Upper lobe of right lung (tissue), 1 donor: ENCODE measurements at regions not wholly inside any gene's neighbourhood (a gene's known extent, or its start where the extent isn't known, plus 50 kb on each side); places are given as distances from the start of the nearest gene placed in this dataset.
"Not testable (repeated sequence)": the region's sequence is repeated elsewhere in the genome, so short reads cannot be mapped to it uniquely, and the experiment has no call there.

ENCODE experiments used
- ATAC-seq: fragments of 200-7000 bp; cut with Tn5 transposase; one replicate; pipeline ENCODE4 v1.9.1; 2020; ENCODE audit warnings: mild to moderate bottlenecking, moderate library complexity
- DNase-seq: peaks from one replicate; pipeline ENCODE4 v3.0.0-alpha.2; 2020
- H3K27ac ChIP-seq: fragments of 200-600 bp; one replicate; pipeline ENCODE4 v1.8.0; 2022
- H3K27me3 ChIP-seq: fragments of 200-600 bp; one replicate; pipeline ENCODE4 v1.8.0; 2022; ENCODE audit warnings: mild to moderate bottlenecking
- H3K36me3 ChIP-seq: fragments of 200-600 bp; one replicate; pipeline ENCODE4 v1.8.0; 2022
- H3K4me1 ChIP-seq: fragments of 200-600 bp; one replicate; pipeline ENCODE4 v1.8.0; 2022
- H3K4me3 ChIP-seq: fragments of 200-600 bp; one replicate; pipeline ENCODE4 v1.8.0; 2022; ENCODE audit warnings: mild to moderate bottlenecking
- H3K9me3 ChIP-seq: fragments of 200-600 bp; one replicate; pipeline ENCODE4 v1.8.0; 2022
- intact Hi-C: fragments of 100-400 bp; cut with DNase I; formaldehyde crosslinking; loops from one replicate; pipeline ENCODE4 v1.11.0; 2022
- TF ChIP-seq, protein P1 (sequence below): fragments of 200-600 bp; IDR thresholded peaks from one replicate; pipeline ENCODE4 v1.8.0; 2022; ENCODE audit warnings: antibody characterized with exemption
- donor health status: DM: no; HTN: yes; CAD: no; lungs with severe emphysema.

GRCh38 chr5:39758426-39758825 is 333.6 kb upstream of the DAB2 start:
- intact Hi-C loops = no loop called here

GRCh38 chr5:39757131-39757530 is 332.4 kb upstream of the DAB2 start:
- TF ChIP-seq, protein P1, sequence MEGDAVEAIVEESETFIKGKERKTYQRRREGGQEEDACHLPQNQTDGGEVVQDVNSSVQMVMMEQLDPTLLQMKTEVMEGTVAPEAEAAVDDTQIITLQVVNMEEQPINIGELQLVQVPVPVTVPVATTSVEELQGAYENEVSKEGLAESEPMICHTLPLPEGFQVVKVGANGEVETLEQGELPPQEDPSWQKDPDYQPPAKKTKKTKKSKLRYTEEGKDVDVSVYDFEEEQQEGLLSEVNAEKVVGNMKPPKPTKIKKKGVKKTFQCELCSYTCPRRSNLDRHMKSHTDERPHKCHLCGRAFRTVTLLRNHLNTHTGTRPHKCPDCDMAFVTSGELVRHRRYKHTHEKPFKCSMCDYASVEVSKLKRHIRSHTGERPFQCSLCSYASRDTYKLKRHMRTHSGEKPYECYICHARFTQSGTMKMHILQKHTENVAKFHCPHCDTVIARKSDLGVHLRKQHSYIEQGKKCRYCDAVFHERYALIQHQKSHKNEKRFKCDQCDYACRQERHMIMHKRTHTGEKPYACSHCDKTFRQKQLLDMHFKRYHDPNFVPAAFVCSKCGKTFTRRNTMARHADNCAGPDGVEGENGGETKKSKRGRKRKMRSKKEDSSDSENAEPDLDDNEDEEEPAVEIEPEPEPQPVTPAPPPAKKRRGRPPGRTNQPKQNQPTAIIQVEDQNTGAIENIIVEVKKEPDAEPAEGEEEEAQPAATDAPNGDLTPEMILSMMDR = no peak
- Histone ChIP-seq H3K4me3 (no peak overlapping the region), H3K27ac (no peak overlapping the region), H3K27me3 (no peaks in the 10 kb centered on the region), H3K9me3 (no peaks in the 10 kb centered on the region), H3K36me3 (no peaks in the 10 kb centered on the region), H3K4me1 (no peaks in the 10 kb centered on the region)
- ATAC-seq (no peak), DNase-seq (no peak)
- intact Hi-C loops = no loop called here

More at GRCh38 chr5:39758426-39758825, 333.6 kb upstream of the DAB2 start:
- Histone ChIP-seq H3K36me3 (no peaks in the 10 kb centered on the region), H3K27ac (no peak overlapping the region), H3K27me3 (no peaks in the 10 kb centered on the region), H3K9me3 (no peaks in the 10 kb centered on the region), H3K4me1 (no peaks in the 10 kb centered on the region), H3K4me3 (no peak overlapping the region)
- ATAC-seq = no peak
- TF ChIP-seq, protein P1 = no peak
- no peak for DNase-seq

DNA sequence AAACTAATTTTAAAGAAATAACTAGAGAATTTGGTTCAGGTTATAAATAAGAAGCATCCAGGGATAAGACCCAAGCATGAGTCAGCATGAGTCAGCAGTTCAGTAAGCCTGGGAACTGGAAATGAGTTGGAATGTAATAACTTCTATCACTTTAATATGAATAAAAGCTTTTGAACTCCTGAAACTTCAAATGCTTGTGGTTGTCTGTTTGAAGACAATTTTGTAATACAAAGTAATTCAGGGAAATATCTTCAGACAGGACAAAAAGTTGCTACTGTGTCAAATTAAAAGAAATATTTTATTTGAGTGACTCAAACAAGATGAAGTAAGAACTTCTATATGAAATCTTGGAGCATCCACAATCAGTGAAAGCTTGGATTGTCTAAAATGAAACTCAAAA is 331.2 kb upstream of the DAB2 start:
- Histone ChIP-seq H3K36me3 (no peaks in the 10 kb centered on the region), H3K27me3 (no peaks in the 10 kb centered on the region), H3K9me3 (no peaks in the 10 kb centered on the region), H3K27ac (no peak overlapping the region), H3K4me3 (no peak overlapping the region), H3K4me1 (no peaks in the 10 kb centered on the region)
- DNase-seq (no peak), ATAC-seq (no peak)
- TF ChIP-seq, protein P1 = no peak
- intact Hi-C loops = no loop called here

GRCh38 chr5:39755452-39755851 is 330.7 kb upstream of the DAB2 start:
- no peaks in the 10 kb centered on the region for H3K9me3 ChIP-seq
- H3K36me3 ChIP-seq = no peaks in the 10 kb centered on the region
- H3K4me1 ChIP-seq = no peaks in the 10 kb centered on the region
- no peak overlapping the region for H3K4me3 ChIP-seq
- TF ChIP-seq, protein P1 = no peak
- no peak for DNase-seq
- ATAC-seq = no peak
- H3K27ac ChIP-seq = no peak overlapping the region
- intact Hi-C loops = no loop called here
- H3K27me3 ChIP-seq = no peaks in the 10 kb centered on the region

DNA sequence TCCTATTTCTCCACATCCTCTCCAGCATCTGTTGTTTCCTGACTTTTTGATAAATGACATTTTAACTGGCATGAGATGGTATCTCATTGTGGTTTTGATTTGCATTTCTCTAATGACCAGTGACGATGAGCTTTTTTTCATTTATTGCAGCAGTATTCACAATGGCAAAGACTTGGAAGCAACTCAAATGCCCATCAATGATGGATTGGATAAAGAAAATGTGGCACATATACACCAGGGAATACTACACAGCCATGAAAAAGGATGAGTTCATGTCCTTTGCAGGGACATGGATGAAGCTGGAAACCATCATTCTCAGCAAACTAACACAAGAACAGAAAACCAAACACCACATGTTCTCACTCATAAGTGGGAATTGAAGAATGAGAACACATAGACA is 329.0 kb upstream of the DAB2 start:
- H3K4me3 ChIP-seq, H3K27me3 ChIP-seq, intact Hi-C loops, ATAC-seq, H3K27ac ChIP-seq, H3K9me3 ChIP-seq, DNase-seq, H3K36me3 ChIP-seq, H3K4me1 ChIP-seq: not testable (repeated sequence)

DNA sequence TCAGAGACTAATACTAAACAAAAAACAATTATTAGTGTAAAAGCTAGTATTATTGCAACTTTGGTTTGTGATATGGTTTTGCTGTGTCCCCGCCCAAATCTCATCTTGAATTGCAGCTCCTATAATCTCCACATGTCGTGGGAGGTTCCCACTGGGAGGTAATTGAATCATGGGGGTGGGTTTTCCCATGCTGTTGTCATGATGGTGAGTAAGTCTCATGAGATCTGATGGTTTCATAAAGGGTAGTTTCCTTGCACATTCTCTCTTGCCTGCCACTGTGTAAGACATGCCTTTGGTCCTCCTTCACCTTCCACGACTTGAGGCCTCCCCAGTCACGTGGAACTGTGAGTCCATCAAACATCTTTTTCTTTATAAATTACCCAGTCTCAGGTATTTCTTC is 325.9 kb upstream of the DAB2 start:
- no peaks in the 10 kb centered on the region for H3K4me1 ChIP-seq
- ATAC-seq (no peak), DNase-seq (no peak)
- intact Hi-C loops = no loop called here
- H3K9me3 ChIP-seq = no peaks in the 10 kb centered on the region
- H3K36me3 ChIP-seq = no peaks in the 10 kb centered on the region
- no peaks in the 10 kb centered on the region for H3K27me3 ChIP-seq
- no peak overlapping the region for H3K4me3 ChIP-seq
- TF ChIP-seq, protein P1 = no peak
- no peak overlapping the region for H3K27ac ChIP-seq
